Gastrocnemius medialis (tissue), 4 donors: ENCODE measurements at regions not wholly inside any gene's neighbourhood (a gene's known extent, or its start where the extent isn't known, plus 50 kb on each side); places are given as distances from the start of the nearest gene placed in this dataset.

Source experiments
- ATAC-seq, 2 donors: fragments of 150-250 bp; one replicate each; pipeline ENCODE4 v1.9.1; 2016
- DNase-seq, 2 donors: peaks; one replicate each; pipeline ENCODE4 v3.0.0-alpha.2; 2019
- H3K27ac ChIP-seq, 4 donors: fragments of 200-600 bp; sonication (generic); 1 replicate in 1 of 4; 2 replicates in 3 of 4; pipeline ENCODE4 v1.5.1; 2016 to 2018; ENCODE audit warnings: mild to moderate bottlenecking in 2 of 4, moderate library complexity in 1 of 4
- H3K27me3 ChIP-seq, 3 donors: fragments of 200-600 bp; sonication (generic) in 2 of 3; 1 replicate in 1 of 3; 2 replicates in 2 of 3; pipeline versions ENCODE4 v1.5.1 to v1.6.0; 2016 to 2019; ENCODE audit warnings: mild to moderate bottlenecking in 1 of 3, moderate library complexity in 1 of 3
- H3K36me3 ChIP-seq, 2 donors: fragments of 200-600 bp; sonication (generic) in 1 of 2; one replicate each; pipeline ENCODE4 v1.5.1; 2017 to 2018
- H3K4me1 ChIP-seq, 2 donors: fragments of 200-600 bp; sonication (generic) in 1 of 2; one replicate each; pipeline ENCODE4 v1.5.1; 2016 to 2017; ENCODE audit warnings: mild to moderate bottlenecking in 2 of 2
- H3K4me3 ChIP-seq, 4 donors: fragments of 200-600 bp; sonication (generic) in 3 of 4; 1 replicate in 1 of 4; 2 replicates in 3 of 4; pipeline ENCODE4 v1.5.1; 2016 to 2019; ENCODE audit warnings: mild to moderate bottlenecking in 2 of 4
- H3K9me3 ChIP-seq, 3 donors: fragments of 200-600 bp; sonication (generic) in 2 of 3; 1 replicate in 1 of 3; 2 replicates in 2 of 3; pipeline ENCODE4 v1.5.1; 2016 to 2019
- CTCF ChIP-seq, 5 experiments: fragments of 450-650 bp in 3 of 5; fragments of 200-600 bp in 2 of 5; sonication (generic) in 2 of 5; IDR thresholded peaks in 4 of 5; conservative IDR thresholded peaks in 1 of 5; 1 replicate in 4 of 5; 2 replicates in 1 of 5; pipeline ENCODE4 v1.5.1; 2016 to 2019; ENCODE audit warnings: antibody characterized with exemption in 5 of 5, mild to moderate bottlenecking in 3 of 5, moderate library complexity in 3 of 5
- POLR2A ChIP-seq, 2 donors: fragments of 450-650 bp; IDR thresholded peaks; one replicate each; pipeline ENCODE4 v1.6.1; 2017; ENCODE audit warnings: antibody characterized with exemption in 2 of 2, mild to moderate bottlenecking in 2 of 2, moderate library complexity in 2 of 2
- in situ Hi-C, 4 donors: fragments of 200-750 bp; cut with MboI; loops; one replicate each; pipeline versions ENCODE4 v1.15.0 to v1.8.0; 2017; ENCODE audit warnings: low sequenced_read_pairs in 4 of 4
- intact Hi-C: fragments of 100-400 bp; cut with DNase I; formaldehyde crosslinking; loops from one replicate; pipeline ENCODE4 v1.15.1; 2023; ENCODE audit warnings: low total_unique reads

DNA sequence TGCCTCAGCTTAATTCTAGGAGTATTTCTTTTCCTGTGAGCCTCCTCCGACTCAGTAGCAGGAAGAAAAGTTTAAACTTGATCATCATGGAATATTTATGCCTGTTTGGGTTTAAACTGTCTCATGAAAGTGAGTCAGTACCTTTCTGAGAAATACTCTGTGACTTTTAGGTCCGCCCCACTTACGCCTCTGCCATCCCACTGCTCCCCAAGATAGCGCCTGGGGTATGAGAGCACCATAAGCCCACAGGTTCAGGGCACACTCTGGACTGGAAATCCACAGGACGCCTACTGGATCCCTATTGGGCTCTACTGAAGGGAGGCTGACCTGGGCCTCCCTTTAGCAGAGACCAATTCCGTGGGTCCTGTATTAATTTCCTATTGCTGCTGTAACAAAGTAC is 175.8 kb upstream of the CDH20 start:
- no peak for DNase-seq
- no peak overlapping the region for H3K27ac ChIP-seq
- no peak overlapping the region for H3K4me3 ChIP-seq
- in situ Hi-C loops (no loop called here), intact Hi-C loops (no loop called here)
- TF ChIP-seq CTCF (IDR thresholded peaks at IDR 0.05 in 4 of 5, conservative IDR thresholded peaks at IDR 0.05 in 1 of 5): no peak
- no peak for TF ChIP-seq POLR2A (IDR thresholded peaks at IDR 0.05)
- H3K27me3 ChIP-seq: no peaks in the 10 kb centered on the region
- no peaks in the 10 kb centered on the region for H3K4me1 ChIP-seq
- no peaks in the 10 kb centered on the region for H3K9me3 ChIP-seq
- no peak for ATAC-seq
- H3K36me3 ChIP-seq: no peaks in the 10 kb centered on the region

DNA sequence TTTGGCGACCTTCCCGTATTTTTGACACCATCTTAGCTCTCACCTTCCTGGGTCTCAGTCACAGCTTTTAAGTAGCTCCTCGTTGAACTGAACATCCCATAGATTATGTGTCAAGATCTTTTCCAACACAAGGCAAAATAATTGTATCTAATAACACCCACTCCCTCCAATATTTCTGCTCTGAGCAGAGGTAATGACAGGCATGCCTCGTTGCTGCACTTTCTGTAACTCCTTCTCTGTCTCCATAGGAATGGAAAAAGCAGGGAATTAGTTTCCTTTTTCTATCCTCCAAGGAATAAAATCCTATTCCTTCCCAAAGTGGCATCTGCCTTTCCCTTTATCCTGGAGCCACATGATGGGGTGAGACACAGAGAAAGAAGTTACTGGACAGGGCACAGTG is 174.0 kb upstream of the CDH20 start:
- Histone ChIP-seq H3K9me3 (no peaks in the 10 kb centered on the region), H3K4me1 (no peaks in the 10 kb centered on the region), H3K27me3 (no peaks in the 10 kb centered on the region), H3K4me3 (no peak overlapping the region), H3K36me3 (no peaks in the 10 kb centered on the region), H3K27ac (no peak overlapping the region)
- TF ChIP-seq CTCF (IDR thresholded peaks at IDR 0.05 in 4 of 5, conservative IDR thresholded peaks at IDR 0.05 in 1 of 5) (no peak), POLR2A (IDR thresholded peaks at IDR 0.05) (no peak)
- in situ Hi-C loops: no loop called here
- ATAC-seq (no peak), DNase-seq (no peak)
- intact Hi-C loops: no loop called here

GRCh38 chr18:61164321-61164720 is 168.9 kb upstream of the CDH20 start:
- no peak for TF ChIP-seq POLR2A (IDR thresholded peaks at IDR 0.05)
- no peak for TF ChIP-seq CTCF (IDR thresholded peaks at IDR 0.05 in 4 of 5, conservative IDR thresholded peaks at IDR 0.05 in 1 of 5)
- ATAC-seq (no peak), DNase-seq (no peak)
- intact Hi-C loops (no loop called here), in situ Hi-C loops (no loop called here)
- H3K36me3 ChIP-seq: no peaks in the 10 kb centered on the region
- no peak overlapping the region for H3K4me3 ChIP-seq
- H3K9me3 ChIP-seq: no peaks in the 10 kb centered on the region
- no peaks in the 10 kb centered on the region for H3K27me3 ChIP-seq
- no peaks in the 10 kb centered on the region for H3K4me1 ChIP-seq
- no peak overlapping the region for H3K27ac ChIP-seq

DNA sequence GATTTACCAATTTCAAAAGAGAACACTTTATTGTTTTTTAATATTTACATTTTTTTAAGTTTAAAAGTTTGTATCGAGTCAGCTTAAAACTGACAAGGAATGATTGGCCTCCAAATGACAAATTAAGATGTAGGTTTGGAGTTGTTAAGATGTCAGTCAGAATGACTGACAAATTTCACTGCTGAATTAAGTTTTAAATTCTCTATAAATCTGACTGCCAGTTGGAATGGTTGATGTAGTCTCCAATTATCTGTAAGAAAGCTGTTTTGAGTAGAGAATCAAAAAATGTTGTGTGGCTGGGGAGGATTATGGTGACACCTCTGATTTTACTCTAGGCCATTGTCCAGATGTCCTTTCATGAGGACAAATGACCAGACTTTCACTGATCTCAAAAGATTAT is 165.3 kb upstream of the CDH20 start:
- in situ Hi-C loops: no loop called here
- H3K9me3 ChIP-seq: no peaks in the 10 kb centered on the region
- H3K27ac ChIP-seq: no peak overlapping the region
- no peaks in the 10 kb centered on the region for H3K27me3 ChIP-seq
- no peaks in the 10 kb centered on the region for H3K4me1 ChIP-seq
- DNase-seq: no peak
- ATAC-seq: no peak
- no peaks in the 10 kb centered on the region for H3K36me3 ChIP-seq
- no peak for TF ChIP-seq POLR2A (IDR thresholded peaks at IDR 0.05)
- no peak for TF ChIP-seq CTCF (IDR thresholded peaks at IDR 0.05 in 4 of 5, conservative IDR thresholded peaks at IDR 0.05 in 1 of 5)
- intact Hi-C loops: no loop called here
- H3K4me3 ChIP-seq: no peak overlapping the region

DNA sequence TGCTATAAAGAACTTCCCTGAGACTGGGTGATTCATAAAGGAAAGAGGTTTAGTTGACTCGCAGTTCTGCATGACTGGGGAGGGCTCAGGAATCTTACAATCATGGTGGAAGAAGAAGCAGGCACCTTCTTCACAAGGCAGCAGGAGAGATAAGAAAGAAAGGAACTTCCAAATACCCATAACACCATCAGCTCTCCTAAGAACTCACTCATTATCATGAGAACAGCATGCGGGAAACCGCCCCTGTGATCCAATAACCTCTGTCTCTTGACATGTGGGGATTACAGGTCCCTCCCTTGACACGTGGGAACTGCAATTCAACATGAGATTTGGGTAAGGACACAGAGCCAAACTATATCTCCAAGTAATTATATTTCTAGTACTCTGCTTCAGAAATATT is 163.8 kb upstream of the CDH20 start:
- no peaks in the 10 kb centered on the region for H3K4me1 ChIP-seq
- TF ChIP-seq CTCF (IDR thresholded peaks at IDR 0.05 in 4 of 5, conservative IDR thresholded peaks at IDR 0.05 in 1 of 5) (no peak), POLR2A (IDR thresholded peaks at IDR 0.05) (no peak)
- no peaks in the 10 kb centered on the region for H3K9me3 ChIP-seq
- H3K27ac ChIP-seq: no peak overlapping the region
- no peaks in the 10 kb centered on the region for H3K36me3 ChIP-seq
- ATAC-seq (no peak), DNase-seq (no peak)
- H3K27me3 ChIP-seq: no peaks in the 10 kb centered on the region
- intact Hi-C loops (no loop called here), in situ Hi-C loops (no loop called here)
- H3K4me3 ChIP-seq: no peak overlapping the region
